Endometrium (tissue), 2 donors: ENCODE measurements at regions not wholly inside any gene's neighbourhood (a gene's known extent, or its start where the extent isn't known, plus 50 kb on each side); places are given as distances from the start of the nearest gene placed in this dataset.
A peak's percentile ranks its signal among the peaks of the same experiment; 100 is the strongest.
"Not testable (repeated sequence)": the region's sequence is repeated elsewhere in the genome, so short reads cannot be mapped to it uniquely, and the experiment has no call there.

Experiments
- FAIRE-seq: peaks from 2 replicates; lab custom pipeline; 2012; peaks lifted over from hg19 to GRCh38; lab: Jason Lieb, UNC
- donor health status: control.
- donor health status: control.

DNA sequence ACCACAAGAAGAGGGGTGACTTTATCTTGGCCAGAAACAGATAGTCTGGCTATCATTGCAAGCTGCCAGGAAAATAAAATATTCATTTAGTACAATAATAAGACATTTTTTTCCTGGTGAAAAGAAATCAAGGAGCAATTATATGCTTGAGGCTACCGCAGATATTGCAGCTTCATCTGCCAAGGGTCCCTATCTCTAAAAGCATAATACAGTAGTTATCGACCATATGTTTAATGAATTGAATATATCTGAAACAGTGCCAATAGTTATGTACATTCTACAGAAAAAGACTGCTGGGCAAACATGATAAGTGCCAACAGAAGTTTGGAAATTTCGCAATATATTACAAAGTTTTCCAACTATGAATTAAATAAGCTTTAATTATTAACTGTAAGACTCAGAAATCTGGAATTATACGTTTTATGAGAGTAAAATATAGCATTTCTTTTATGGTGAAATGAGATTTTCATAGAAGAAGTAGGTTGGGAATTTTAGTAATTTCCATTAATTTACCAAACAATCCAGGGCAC is 561.1 kb upstream of the ZP4 start:
- FAIRE-seq, result no peak

DNA sequence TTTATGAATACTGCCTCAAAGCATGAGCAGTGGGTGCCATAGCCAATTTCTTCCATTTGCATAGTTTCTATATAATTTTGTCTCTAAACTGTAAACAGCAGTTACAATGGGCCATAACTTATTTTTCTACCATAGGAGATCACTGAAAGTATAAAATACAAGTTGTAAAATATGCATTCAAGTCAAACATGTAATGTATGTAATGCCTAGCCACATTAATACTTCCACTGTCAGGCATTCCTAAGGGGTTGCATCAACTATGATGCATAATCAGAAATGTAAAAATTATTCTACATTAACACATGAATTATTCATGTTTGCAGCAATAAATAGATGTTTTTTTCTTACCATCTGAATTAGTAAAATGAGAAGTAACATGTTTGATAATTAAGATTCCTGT is 560.3 kb upstream of the ZP4 start:
- no peak for FAIRE-seq

DNA sequence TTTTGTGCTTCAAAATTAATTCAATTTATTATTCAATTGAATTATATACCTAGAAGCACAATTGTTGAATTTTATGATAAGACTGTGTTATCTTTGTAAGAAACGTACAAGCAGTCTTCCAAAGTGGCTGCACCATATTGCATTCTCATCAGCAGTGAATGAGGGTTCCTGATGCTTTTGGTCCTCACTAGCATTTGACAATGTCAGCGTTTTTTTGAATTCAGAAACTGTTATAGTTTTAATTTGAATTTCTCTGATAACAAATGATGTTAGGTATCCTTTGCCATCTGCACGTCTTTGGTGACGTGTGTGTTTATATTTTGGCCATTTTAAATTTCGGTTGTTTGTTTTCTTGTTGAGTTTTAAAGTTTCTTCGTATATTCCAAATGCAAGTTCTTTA is 553.0 kb upstream of the ZP4 start:
- no peak for FAIRE-seq

DNA sequence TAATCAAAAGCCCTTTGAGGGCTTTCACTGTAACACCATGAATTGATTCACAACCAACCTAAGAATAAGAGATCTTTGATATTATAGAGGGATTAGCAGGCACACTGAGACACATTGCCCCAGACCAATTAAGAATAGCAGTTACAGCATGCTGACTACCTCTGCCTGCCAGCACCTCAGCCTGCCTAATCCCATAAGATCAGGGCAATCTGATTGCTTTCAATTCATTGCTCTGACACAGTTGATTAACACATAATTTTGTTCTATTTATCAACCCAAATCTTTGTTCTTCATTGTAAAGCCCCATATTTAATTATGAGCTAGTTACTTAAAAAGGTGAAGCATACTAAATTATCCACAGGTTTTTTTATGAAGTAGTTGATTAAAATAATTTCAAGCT is 548.8 kb upstream of the ZP4 start:
- no peak for FAIRE-seq

DNA sequence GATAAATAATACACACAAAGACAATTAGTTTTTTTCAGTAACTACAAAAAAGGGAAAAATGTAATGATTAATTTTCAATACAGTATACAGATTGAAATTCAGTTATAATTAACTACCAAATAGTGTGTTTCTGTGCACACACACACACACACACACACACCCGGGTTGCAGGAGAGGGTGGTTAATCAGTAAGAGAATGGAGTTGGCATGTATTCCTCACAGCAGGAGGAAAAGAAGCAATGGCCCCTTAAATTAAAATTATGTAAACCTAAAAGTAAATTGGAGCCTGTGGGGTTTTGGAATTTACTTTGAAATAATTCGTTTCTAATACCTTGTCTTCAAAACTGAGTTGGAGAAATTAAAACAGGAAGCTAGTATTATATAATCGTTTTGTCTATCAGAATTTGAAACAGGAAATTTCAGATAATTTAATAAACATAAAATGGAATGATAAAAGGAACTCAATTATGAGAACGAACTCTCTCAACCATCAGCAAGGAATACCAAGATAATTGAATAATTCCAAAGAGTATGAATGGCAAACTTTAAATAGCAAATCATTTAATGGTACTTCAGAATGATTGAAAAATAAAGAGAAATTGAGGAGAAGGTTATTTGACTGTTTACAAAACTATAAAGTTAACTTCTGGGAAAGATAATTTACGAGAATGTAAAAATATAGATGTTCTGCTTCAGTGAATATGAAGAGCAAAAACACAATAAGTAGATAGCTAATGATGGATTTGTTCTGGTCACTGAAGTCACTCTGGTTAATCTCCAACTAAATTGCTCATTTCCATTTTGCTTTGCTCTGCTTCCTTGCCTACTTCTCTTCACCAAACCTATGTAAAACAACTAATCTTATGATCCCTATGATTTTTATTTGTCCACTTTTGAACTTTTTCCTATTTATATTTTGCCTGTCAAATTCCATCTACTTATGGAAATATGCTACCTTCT is 547.9 kb upstream of the ZP4 start:
- no peak for FAIRE-seq

DNA sequence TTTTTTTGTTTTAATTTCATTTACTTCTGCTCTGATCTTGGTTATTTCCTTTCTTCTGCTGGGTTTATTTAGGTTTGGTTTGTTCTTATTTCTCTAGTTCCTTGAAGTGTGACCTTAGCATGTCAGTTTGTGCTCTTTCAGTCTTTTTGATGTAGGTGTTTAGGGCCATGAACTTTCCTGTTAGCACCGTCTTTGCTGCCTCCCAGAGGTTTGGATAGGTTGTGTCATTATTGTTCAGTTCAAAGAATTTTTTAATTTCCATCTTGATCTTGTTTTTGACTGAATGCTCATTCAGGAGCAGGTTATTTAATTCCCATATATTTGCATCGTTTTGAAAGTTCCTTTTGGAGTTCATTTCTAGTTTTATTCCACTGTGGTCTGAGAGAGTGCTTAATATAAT is 539.0 kb upstream of the ZP4 start:
- not testable (repeated sequence) for FAIRE-seq

DNA sequence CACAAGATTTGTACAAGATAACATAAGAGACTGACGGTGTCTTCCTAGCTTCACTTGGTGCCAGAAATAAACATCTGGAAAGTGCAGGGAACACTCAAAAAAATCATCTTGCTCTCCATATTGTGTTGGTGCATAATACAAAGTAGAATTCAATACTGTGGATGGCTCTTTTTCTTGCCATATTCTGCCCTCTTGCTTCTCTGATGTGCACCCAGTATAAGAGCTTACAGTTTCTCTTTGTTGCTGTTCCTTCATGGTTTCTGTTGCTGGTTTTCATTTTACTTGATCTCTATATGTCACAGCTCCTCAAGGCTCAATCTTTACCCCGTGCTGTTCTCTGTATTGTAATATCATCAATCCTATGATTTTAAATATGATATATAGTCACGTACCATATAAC is 528.5 kb upstream of the ZP4 start:
- no peak for FAIRE-seq

DNA sequence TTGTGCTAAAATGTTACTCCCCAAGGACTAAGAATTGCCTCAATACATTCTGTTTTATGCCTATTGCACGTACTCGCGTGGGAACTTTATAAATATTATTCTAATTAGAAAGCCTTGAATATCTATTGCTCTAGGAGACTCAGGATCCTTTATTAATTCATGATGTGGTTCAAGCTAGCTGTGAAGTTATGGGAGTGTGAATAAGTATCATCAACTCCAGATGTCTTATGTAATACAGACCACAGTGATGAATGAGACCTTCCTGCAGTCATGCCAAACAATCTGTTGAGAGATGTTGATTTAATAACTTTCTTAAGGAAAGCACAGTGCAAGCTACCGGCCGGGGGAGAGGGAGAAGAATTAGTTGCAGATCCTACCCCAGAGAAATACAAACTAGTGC is 519.2 kb upstream of the ZP4 start:
- FAIRE-seq, result peak; percentile 92

DNA sequence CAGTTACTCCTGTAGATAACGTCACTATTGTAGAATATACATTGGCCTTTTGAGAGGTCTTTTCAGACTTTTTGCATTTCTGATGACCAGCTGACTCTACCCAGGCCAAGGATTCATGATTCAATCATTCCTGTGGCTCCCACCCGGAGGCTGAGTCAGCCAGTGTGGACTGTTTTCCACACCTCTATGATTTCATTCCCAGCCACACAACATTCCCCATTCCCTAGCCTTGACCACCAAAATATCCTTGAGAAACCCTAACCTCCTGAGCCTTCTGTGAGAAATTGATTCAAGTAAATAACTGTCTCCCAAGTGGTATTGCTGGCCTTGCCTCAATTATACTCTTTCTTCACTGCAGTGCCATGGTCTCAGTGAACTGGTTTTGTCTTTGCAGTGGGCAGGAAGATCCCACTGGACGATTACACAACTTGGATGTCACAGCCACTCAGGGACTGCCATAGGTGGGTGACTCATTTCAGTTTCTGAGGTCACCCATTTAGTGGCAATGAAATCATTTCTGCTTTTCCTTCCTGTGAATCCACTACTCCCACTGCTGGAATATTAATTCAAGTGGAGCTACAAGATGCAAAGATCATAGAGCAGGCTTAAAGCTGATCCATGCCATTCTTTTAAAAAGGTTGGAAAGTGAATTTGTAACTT is 518.6 kb upstream of the ZP4 start:
- no peak for FAIRE-seq

DNA sequence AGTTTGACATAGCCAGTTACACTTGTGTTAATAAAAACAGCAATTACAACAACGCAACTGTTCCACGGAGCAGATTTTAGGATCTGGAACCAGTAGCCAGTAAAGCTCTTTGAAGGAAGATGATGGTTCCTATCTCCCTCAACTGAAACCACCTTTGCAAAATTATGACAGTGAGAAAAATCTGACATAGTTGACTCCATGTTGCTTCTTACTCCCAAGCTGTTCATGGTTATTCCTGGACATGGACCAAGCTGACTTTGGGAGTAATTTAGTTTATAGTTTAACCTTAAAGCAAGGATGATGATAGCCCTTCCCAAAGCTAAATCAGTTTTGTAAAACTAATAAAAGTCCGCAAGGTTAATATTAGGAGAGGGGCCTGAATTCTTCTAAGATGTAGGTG is 518.0 kb upstream of the ZP4 start:
- FAIRE-seq, result no peak

DNA sequence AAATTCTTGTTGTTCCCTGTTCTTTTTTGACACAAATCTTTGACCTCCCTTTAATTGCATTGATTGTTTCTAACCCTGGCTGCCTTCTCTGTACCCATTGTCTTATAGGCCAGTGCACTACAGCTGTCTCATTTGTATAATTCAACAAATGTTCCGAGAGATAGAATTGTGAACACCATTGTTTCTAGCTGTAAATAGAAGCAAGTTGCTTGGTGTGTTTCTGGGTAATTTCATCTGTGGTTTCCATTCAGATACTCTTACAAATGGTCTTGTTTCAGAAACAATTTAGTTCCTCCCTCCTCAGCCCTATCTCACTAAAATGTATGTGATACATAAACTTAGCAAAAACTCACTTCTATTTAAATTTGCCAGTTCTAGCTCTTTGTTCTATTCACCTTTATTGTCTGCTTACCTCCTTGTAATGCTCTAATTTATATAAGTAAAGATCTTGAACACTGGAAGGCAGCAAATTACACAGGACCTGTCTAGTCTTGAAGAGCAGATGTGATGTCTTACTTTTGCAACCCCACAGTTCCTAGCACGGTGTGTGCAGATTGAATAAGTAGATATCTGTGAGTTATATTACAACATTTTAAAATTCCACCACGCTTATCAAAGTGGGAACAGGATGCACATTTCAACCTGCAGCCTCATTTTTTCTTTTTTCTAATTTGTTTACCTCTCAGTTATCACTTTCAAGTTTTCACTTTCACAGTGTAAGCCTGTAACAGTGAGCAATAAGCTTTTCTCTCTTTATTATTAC is 515.6 kb upstream of the ZP4 start:
- no peak for FAIRE-seq

DNA sequence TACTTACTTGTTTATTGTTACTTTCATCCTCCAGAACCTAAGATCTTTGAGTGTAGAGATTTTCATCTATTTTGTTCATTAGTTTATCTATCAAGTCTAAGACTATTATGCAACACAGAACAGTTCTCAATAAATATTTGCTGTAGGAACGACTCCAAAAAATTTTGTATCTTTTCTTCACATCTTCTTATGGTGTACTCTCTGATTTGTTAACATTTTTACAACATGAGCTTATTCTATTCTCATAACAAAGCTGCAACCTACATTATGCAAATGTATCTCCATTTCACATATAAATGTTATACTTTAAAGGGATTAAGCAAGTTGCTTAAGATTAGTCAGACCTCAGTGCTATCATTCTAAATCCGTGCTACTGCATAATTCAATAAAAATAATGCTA is 514.2 kb upstream of the ZP4 start:
- no peak for FAIRE-seq

DNA sequence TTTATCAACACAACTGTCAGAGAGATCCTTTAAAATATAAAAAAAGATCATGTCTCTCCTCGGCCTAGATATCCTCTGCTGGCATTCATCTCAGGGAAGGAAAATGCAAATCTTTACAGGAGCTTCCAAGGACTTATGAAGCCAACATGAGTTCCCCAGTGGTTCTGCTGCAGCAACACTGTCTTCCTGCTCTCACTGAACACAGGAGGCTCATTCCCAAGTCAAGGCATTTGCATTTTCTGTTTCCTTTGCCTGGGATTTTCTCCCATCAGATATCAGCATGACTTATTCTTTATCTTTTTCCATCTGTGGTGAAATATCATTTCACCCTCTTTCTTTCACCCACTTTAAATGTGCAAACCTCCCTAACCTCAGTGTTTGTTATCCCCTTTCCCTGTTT is 513.8 kb upstream of the ZP4 start:
- FAIRE-seq, result no peak

DNA sequence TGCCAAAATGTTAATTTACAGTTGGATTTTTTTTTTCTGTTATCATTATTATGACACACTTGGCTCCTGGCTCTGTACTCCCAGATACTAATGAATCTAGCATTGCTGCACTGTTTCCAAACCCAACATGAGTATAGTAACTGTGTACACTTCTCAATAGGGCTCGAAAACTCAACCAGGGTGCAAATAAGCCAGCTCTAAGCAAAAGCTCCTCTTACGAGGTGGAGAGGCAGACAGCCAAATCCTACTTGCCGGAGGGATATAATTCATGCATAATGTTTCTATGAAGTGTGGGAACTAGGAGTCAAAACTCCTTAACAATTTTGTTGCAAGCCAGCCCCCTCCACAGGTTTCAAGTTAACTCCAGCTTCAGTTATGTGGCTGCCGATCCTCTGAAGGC is 510.4 kb upstream of the ZP4 start:
- FAIRE-seq, result no peak

DNA sequence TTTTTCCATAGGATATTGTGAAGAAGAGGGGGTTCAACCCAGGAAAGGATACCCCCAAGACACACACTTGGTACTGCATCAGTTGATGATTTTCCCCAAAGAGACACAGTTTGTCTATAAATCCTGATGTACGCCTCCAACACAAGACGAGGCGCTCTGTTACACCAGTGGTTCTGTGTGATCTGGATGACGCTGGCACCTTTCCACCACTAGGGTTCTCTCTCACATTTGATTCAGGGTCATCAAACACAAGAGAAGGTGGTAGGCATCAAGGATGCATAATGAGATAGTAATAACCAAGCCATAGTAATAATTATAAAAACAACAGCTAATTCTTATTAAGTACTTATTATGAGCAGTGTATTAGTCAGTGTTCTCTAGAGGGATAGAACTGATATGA is 508.8 kb upstream of the ZP4 start:
- FAIRE-seq, result no peak

DNA sequence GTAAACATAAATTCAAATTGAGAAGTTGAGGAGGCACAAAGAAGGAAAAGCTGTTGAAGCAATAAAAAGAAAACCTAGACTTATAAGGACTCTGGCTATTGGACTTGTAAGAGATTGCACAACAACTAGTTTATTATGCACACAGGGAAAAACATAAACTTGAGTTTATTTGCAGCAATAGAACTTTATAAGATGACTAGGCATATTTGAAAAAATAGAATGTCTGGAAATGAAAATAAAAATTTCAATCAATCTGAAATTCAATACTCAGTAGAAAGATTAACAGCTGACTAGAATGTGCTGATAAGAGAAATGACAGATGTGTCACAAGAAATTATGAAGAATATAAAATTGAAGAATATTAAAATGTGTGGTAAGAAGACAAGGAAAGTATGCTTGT is 505.4 kb upstream of the ZP4 start:
- FAIRE-seq, result no peak

DNA sequence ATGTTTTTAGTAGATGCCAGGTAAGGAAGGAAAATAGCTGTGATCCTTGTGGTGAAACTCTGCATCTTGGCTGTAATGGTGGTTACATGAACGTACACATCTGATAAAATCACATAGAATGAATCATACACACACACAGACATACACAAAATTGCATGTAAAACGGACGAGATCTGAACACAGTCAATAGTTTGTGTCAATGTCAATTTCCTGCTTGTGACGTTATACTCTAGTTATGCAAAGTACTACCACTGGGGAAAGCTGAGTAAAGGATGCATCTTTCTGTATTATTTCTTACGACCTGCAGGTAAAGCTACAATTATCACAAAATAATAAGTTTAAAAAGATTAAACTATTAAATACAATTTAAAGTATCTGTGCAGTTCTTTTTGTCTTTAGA is 493.7 kb upstream of the ZP4 start:
- no peak for FAIRE-seq

DNA sequence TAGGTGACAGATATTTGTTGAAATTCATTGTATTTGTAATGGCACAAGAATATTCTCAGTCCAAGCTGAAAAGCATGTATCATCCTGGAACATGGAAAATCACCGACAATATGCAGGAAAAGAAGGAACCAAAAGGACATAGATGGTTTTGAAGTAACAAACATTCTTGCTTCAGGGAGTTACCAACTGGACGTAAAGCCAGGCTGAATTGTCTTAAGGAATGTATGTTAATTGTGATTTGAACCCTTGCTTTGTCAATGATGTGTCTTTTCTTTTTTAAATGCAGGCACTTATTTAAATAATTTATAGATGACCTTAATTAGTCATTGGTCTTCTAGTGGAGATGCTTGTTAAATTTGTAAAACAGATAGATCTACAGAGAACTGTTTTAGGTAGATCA is 489.4 kb upstream of the ZP4 start:
- no peak for FAIRE-seq

DNA sequence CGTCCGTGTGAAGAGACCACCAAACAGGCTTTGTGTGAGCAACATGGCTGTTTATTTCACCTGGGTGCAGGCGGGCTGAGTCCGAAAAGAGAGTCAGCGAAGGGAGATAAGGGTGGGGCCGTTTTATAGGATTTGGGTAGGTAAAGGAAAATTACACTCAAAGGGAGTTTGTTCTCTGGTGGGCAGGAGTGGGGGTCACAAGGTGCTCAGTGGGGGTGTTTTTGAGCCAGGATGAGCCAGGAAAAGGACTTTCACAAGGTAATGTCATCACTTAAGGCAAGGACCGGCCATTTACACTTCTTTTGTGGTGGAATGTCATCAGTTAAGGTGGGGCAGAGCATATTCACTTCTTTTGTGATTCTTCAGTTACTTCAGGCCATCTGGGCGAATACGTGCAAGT is 488.7 kb upstream of the ZP4 start:
- FAIRE-seq, result not testable (repeated sequence)

DNA sequence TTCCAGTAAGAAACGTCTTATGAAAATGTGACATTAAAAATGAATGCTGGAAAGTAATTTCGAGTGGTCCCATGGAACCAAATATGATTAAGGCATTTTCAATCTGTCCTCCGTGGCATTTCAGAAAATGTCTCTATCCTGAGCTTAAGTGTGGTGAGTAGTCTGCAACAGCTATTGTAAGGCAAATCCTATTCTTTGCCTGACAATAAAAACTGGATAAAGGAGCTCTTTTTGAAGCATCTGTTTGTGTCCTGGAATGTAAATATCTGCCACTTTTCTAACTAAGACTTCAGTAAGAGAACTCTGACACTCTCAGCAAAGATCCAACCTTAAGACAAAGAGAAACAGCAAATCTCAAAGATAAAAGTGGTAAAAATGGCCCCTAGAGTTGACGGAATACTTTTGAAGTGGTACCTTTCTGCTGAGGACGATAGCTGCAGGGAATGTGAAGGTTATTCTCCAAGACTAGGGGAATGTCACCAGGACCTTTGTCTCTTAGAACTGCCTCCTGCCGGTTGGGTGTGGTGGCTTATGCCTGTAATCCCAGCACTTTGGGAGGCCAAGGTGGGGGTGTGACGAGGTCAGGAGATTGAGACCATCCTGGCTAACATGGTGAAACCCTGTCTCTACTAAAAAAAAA is 486.7 kb upstream of the ZP4 start:
- FAIRE-seq, result no peak

DNA sequence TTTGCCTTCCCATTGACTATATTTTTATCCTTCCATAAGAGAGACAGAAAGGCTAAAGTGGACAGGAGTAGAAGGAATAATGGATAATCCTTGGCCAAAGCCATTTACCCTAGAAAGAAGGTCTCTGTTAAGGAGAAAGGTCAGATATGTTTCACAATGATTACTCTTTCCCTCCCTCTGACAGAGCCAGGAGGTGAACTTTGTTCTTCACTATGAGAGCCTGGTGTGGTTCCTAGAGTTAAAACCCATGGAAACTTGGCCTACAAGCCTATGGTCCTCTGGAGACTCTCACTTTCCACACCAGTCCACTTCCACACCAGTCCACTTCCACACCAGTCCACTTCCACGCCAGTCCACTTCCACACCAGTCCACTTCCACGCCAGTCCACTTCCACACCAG is 479.9 kb upstream of the ZP4 start:
- FAIRE-seq, result no peak

DNA sequence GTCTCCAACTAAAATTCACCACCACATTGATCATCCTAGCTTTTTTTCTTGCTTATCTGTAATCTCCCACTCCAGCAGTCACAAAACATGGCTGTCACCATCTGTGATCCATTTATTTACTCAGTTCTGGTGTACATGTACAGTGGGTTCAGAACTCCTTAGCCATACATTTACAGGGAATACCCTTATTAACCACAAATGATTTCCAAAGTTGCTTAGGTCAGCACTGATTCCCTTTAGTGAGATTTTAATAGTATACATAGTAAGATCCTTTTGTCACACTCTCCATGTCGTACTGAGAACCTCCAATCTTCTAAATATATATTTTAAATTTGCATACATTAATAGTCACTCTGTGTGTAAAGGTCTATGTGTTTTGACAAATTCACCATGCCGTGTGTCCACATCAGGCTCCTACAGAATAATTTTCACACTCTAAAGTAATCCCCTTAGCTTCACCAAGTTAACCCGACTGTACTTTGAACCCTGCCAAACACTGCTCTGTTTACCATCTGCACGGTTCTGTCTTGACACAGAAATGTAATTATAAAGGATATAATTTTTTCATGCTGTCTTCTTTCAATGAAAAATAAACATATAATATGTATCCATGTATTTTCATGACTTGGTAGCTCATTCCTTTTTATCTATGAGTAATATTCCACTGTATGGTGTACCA is 473.6 kb upstream of the ZP4 start:
- no peak for FAIRE-seq
